Activated CD8-positive, alpha-beta T cell treated with anti-CD3 and anti-CD28 coated beads for 36 hours (primary cell): ENCODE measurements at regions not wholly inside any gene's neighbourhood (a gene's known extent, or its start where the extent isn't known, plus 50 kb on each side); places are given as distances from the start of the nearest gene placed in this dataset.

ENCODE experiments used
- ATAC-seq: fragments of 200-7000 bp; cut with Tn5 transposase; one replicate; pipeline ENCODE4 v1.10.0; 2021; ENCODE audit warnings: mild to moderate bottlenecking, moderate library complexity
- CTCF ChIA-PET: fragments of 350-600 bp; sonication (Branson Sonifier 250); formaldehyde crosslinking; loops from one replicate; lab custom pipeline; 2021; ENCODE audit warnings: antibody characterized with exemption; lab: Charles Lee
- POLR2A ChIA-PET: fragments of 350-600 bp; sonication (Branson Sonifier 250); formaldehyde crosslinking; loops from one replicate; lab custom pipeline; 2021; ENCODE audit warnings: antibody characterized with exemption; lab: Charles Lee
- DNase-seq: peaks from one replicate; pipeline ENCODE4 v3.0.0-alpha.2; 2020
- H3K27ac Mint-ChIP-seq: one replicate; pipeline ENCODE4 v1.8.0; 2021; ENCODE audit warnings: mild to moderate bottlenecking, mixed read lengths
- H3K27me3 Mint-ChIP-seq: one replicate; pipeline ENCODE4 v1.8.0; 2021; ENCODE audit warnings: mixed read lengths
- H3K36me3 Mint-ChIP-seq: one replicate; pipeline ENCODE4 v1.8.0; 2021; ENCODE audit warnings: low read depth, mixed read lengths
- H3K4me1 Mint-ChIP-seq: one replicate; pipeline ENCODE4 v1.8.0; 2021; ENCODE audit warnings: low read depth, mixed read lengths
- H3K4me3 Mint-ChIP-seq: one replicate; pipeline ENCODE4 v1.8.0; 2021; ENCODE audit warnings: mild to moderate bottlenecking, moderate library complexity, mixed read lengths
- H3K9me3 Mint-ChIP-seq: one replicate; pipeline ENCODE4 v1.8.0; 2021; ENCODE audit warnings: mixed read lengths
- intact Hi-C: fragments of 100-400 bp; cut with micrococcal nuclease; formaldehyde crosslinking; loops from one replicate; pipeline ENCODE4 v1.10.0; 2022
- TF ChIP-seq, protein P1 (sequence below): fragments of 200-600 bp; IDR thresholded peaks from one replicate; pipeline ENCODE4 v1.8.0; 2022; ENCODE audit warnings: antibody characterized with exemption, mild to moderate bottlenecking

DNA sequence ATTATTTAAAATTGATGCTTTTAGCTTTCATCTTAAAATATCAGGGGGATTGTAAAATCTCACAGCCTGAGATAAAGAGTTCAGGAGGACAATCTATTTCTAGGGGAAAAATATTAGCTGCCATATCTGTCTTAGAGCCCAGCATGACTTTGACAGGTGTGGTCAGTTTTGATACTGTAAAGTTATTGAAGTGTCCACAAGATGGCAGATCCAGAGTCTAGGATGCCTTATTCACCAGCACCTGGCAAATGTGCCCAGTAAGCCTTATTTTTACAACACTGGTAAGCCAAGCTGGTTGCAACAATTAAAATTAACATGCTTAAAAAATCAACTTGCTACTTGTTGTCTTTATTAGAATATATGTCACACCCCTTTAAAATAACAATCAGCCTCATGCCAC, 579.3 kb downstream of the SH2D4B start:
- no peaks in the 10 kb centered on the region for H3K4me1 Mint-ChIP-seq
- intact Hi-C loops = no loop called here
- no peaks in the 10 kb centered on the region for H3K9me3 Mint-ChIP-seq
- H3K4me3 Mint-ChIP-seq = no peak overlapping the region
- ChIA-PET POLR2A (no interaction called here), CTCF (interaction anchor here (1.0 kb wide), 1 partner anchor 9 kb away, joined by 3 read pairs; no protein-coding TSS in a partner anchor)
- no peak overlapping the region for H3K27ac Mint-ChIP-seq
- DNase-seq = no peak
- TF ChIP-seq, protein P1, sequence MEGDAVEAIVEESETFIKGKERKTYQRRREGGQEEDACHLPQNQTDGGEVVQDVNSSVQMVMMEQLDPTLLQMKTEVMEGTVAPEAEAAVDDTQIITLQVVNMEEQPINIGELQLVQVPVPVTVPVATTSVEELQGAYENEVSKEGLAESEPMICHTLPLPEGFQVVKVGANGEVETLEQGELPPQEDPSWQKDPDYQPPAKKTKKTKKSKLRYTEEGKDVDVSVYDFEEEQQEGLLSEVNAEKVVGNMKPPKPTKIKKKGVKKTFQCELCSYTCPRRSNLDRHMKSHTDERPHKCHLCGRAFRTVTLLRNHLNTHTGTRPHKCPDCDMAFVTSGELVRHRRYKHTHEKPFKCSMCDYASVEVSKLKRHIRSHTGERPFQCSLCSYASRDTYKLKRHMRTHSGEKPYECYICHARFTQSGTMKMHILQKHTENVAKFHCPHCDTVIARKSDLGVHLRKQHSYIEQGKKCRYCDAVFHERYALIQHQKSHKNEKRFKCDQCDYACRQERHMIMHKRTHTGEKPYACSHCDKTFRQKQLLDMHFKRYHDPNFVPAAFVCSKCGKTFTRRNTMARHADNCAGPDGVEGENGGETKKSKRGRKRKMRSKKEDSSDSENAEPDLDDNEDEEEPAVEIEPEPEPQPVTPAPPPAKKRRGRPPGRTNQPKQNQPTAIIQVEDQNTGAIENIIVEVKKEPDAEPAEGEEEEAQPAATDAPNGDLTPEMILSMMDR = no peak
- no peaks in the 10 kb centered on the region for H3K27me3 Mint-ChIP-seq
- no peaks in the 10 kb centered on the region for H3K36me3 Mint-ChIP-seq
- no peak for ATAC-seq

DNA sequence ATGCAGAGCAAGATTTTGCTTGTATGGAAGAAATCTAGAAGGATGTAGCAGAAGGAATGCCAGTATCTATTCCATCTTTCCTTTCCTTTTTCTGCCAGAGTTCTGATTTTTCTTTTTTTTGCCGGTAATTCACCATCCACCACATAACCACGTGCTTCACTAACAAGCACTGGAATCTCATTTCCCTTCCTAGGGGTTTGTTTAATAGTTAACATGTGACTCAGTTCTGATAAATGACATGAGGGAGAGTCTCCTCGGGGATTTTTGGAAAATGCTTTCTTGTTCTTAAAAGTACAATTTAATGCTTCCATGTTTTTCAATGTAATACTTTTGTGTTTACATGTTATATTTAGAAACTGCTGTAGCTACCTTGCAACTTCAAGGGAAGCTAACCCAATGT, 590.2 kb downstream of the SH2D4B start:
- intact Hi-C loops = no loop called here
- TF ChIP-seq, protein P1 = no peak
- no peaks in the 10 kb centered on the region for H3K4me1 Mint-ChIP-seq
- no peaks in the 10 kb centered on the region for H3K9me3 Mint-ChIP-seq
- no peak for DNase-seq
- H3K27me3 Mint-ChIP-seq = no peaks in the 10 kb centered on the region
- ChIA-PET POLR2A (no interaction called here), CTCF (no interaction called here)
- H3K27ac Mint-ChIP-seq = no peak overlapping the region
- no peak for ATAC-seq
- no peak overlapping the region for H3K4me3 Mint-ChIP-seq
- no peaks in the 10 kb centered on the region for H3K36me3 Mint-ChIP-seq

DNA sequence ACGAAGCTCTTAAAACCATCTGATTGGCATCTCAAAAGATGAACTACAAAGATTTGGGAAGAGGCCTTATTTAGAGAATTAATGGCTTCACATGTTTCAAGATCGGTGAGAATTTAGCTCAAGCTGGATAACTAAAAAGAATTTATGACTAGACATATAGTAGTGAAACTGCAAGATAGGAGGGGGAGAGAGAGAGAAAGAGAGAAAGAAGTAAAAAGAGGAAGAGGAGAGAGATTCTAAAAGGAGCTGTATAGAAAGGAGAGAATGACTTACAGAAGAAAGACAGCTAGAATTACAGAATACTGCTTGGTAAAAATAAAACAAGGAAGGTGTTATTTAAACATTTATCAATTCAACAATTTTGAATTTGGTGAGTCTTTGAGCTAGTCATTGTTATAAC, 592.3 kb downstream of the SH2D4B start:
- intact Hi-C loops = no loop called here
- DNase-seq (no peak), ATAC-seq (no peak)
- POLR2A ChIA-PET = no interaction called here
- CTCF ChIA-PET = no interaction called here
- TF ChIP-seq, protein P1 = no peak
- Mint-ChIP-seq H3K27ac (no peak overlapping the region), H3K27me3 (no peaks in the 10 kb centered on the region), H3K4me1 (no peaks in the 10 kb centered on the region), H3K4me3 (no peak overlapping the region), H3K9me3 (no peaks in the 10 kb centered on the region), H3K36me3 (no peaks in the 10 kb centered on the region)

DNA sequence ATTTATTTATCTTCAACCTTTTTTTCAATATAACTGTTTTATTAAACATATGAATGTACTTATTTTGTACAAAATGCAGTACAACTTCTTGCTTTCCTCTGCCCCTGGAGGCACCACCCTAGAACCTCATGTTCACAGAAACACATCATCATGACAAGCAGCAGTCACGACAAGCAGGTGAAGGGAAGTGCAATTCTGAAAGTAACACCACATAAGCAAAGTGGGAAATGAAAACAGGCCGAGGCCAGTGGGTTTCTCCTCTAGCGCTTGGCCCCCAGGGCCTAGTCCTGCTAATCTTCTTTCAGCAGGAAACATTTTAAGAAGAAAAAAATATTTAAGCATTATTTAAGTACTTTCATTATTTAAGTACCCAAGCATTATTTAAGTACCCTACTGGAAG, 598.1 kb downstream of the SH2D4B start:
- no peak for ATAC-seq
- no peak for DNase-seq
- Mint-ChIP-seq H3K27ac (no peak overlapping the region), H3K4me3 (no peak overlapping the region), H3K36me3 (no peaks in the 10 kb centered on the region), H3K9me3 (peaks cover 12% of the 10 kb centered on the region), H3K27me3 (no peaks in the 10 kb centered on the region), H3K4me1 (no peaks in the 10 kb centered on the region)
- POLR2A ChIA-PET = no interaction called here
- CTCF ChIA-PET = no interaction called here
- TF ChIP-seq, protein P1 = no peak
- intact Hi-C loops = no loop called here

DNA sequence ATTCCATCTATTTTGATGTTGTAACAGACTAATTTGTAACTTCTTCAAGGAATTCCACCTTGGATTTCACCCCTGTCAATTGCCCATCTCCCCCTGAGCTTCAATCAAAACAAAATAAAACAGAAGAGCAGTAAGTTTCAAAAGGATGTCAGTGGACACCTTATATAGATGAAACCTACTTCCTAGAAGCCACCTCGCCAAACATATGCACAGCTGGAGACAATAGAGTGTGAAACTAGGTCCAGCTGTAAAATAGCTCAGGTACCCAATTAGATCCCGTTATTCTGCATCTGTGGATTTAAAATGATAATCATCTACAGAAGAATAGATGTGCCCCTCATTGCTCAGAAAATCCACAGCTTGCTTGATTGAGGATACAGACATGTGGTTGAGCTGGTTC, 598.6 kb downstream of the SH2D4B start:
- H3K4me1 Mint-ChIP-seq = no peaks in the 10 kb centered on the region

More for the DNA sequence above, 598.6 kb downstream of the SH2D4B start:
- H3K4me3 Mint-ChIP-seq = no peak overlapping the region
- POLR2A ChIA-PET = no interaction called here
- TF ChIP-seq, protein P1 = no peak
- peaks cover 12% of the 10 kb centered on the region for H3K9me3 Mint-ChIP-seq
- H3K27ac Mint-ChIP-seq = no peak overlapping the region
- H3K36me3 Mint-ChIP-seq = no peaks in the 10 kb centered on the region
- ATAC-seq (no peak), DNase-seq (no peak)
- CTCF ChIA-PET = no interaction called here
- intact Hi-C loops = no loop called here
- no peaks in the 10 kb centered on the region for H3K27me3 Mint-ChIP-seq
